ENCODE measurements at regions not wholly inside any gene's neighbourhood (a gene's known extent, or its start where the extent isn't known, plus 50 kb on each side); places are given as distances from the start of the nearest gene placed in this dataset.
"Not testable (repeated sequence)": the region's sequence is repeated elsewhere in the genome, so short reads cannot be mapped to it uniquely, and the experiment has no call there.

- 80% methylated on average over 15 of the region's 15 CpGs for WGBS
- Histone ChIP-seq H3K36me3 (ENCODE audit: insufficient read depth) (no peaks in the 10 kb centered on the region), H3K27ac (ENCODE audit: low read depth) (no peak overlapping the region), H3K4me3 (ENCODE audit: low read depth, low read length) (no peak overlapping the region), H3K4me1 (ENCODE audit: insufficient read depth) (no peaks in the 10 kb centered on the region)
- no peak for DNase-seq (ENCODE audit: extremely low spot score)
Observed at GRCh38 chr1:4062992-4063391, 162.9 kb upstream of the C1orf174 start.

GRCh38 chr1:4063516-4063915 lies 163.4 kb upstream of the C1orf174 start:
- Histone ChIP-seq H3K4me1 (ENCODE audit: insufficient read depth) (no peaks in the 10 kb centered on the region), H3K27ac (ENCODE audit: low read depth) (no peak overlapping the region), H3K36me3 (ENCODE audit: insufficient read depth) (no peaks in the 10 kb centered on the region), H3K4me3 (ENCODE audit: low read depth, low read length) (no peak overlapping the region)
- WGBS: 81% methylated on average over 7 of the region's 7 CpGs
- DNase-seq (ENCODE audit: extremely low spot score): no peak

- Histone ChIP-seq H3K4me3 (ENCODE audit: low read depth, low read length) (no peak overlapping the region), H3K36me3 (ENCODE audit: insufficient read depth) (no peaks in the 10 kb centered on the region), H3K27ac (ENCODE audit: low read depth) (no peak overlapping the region), H3K4me1 (ENCODE audit: insufficient read depth) (no peaks in the 10 kb centered on the region)
- DNase-seq (ENCODE audit: extremely low spot score): no peak
- 78% methylated on average over 7 of the region's 7 CpGs for WGBS
Observed at GRCh38 chr1:4064150-4064889, 164.2 kb upstream of the C1orf174 start.

- no peak for DNase-seq (ENCODE audit: extremely low spot score)
- H3K4me3 ChIP-seq (ENCODE audit: low read depth, low read length): no peak overlapping the region
- 88% methylated on average over 3 of the region's 3 CpGs for WGBS
- H3K27ac ChIP-seq (ENCODE audit: low read depth): no peak overlapping the region
- H3K36me3 ChIP-seq (ENCODE audit: insufficient read depth): no peaks in the 10 kb centered on the region
- no peaks in the 10 kb centered on the region for H3K4me1 ChIP-seq (ENCODE audit: insufficient read depth)
Observed at GRCh38 chr1:4066860-4067599, 167.0 kb upstream of the C1orf174 start.

GRCh38 chr1:4068076-4068475 lies 168.0 kb upstream of the C1orf174 start:
- H3K4me1 ChIP-seq (ENCODE audit: insufficient read depth): no peaks in the 10 kb centered on the region
- no peak for DNase-seq (ENCODE audit: extremely low spot score)
- WGBS: 69% methylated on average over 8 of the region's 8 CpGs

GRCh38 chr1:4071653-4072052 lies 171.6 kb upstream of the C1orf174 start:
- no peaks in the 10 kb centered on the region for H3K4me1 ChIP-seq (ENCODE audit: insufficient read depth)
- no peak for DNase-seq (ENCODE audit: extremely low spot score)
- no peak overlapping the region for H3K4me3 ChIP-seq (ENCODE audit: low read depth, low read length)
- H3K36me3 ChIP-seq (ENCODE audit: insufficient read depth): no peaks in the 10 kb centered on the region
- H3K27ac ChIP-seq (ENCODE audit: low read depth): no peak overlapping the region
- WGBS: 41% methylated on average over 6 of the region's 6 CpGs

More at GRCh38 chr1:4068076-4068475, 168.0 kb upstream of the C1orf174 start:
- no peaks in the 10 kb centered on the region for H3K36me3 ChIP-seq (ENCODE audit: insufficient read depth)
- no peak overlapping the region for H3K27ac ChIP-seq (ENCODE audit: low read depth)
- H3K4me3 ChIP-seq (ENCODE audit: low read depth, low read length): no peak overlapping the region

- 59% methylated on average over 14 of the region's 14 CpGs for WGBS
- no peak for DNase-seq (ENCODE audit: extremely low spot score)
- no peaks in the 10 kb centered on the region for H3K36me3 ChIP-seq (ENCODE audit: insufficient read depth)
Observed at GRCh38 chr1:4072481-4073153, 172.5 kb upstream of the C1orf174 start.

GRCh38 chr1:4075436-4076225 lies 175.6 kb upstream of the C1orf174 start:
- DNase-seq (ENCODE audit: extremely low spot score): no peak
- H3K36me3 ChIP-seq (ENCODE audit: insufficient read depth): no peaks in the 10 kb centered on the region
- no peaks in the 10 kb centered on the region for H3K4me1 ChIP-seq (ENCODE audit: insufficient read depth)
- H3K4me3 ChIP-seq (ENCODE audit: low read depth, low read length): no peak overlapping the region
- H3K27ac ChIP-seq (ENCODE audit: low read depth): no peak overlapping the region
- WGBS: 74% methylated on average over 8 of the region's 8 CpGs

More at GRCh38 chr1:4072481-4073153, 172.5 kb upstream of the C1orf174 start:
- H3K4me3 ChIP-seq (ENCODE audit: low read depth, low read length): no peak overlapping the region
- H3K27ac ChIP-seq (ENCODE audit: low read depth): no peak overlapping the region
- H3K4me1 ChIP-seq (ENCODE audit: insufficient read depth): no peaks in the 10 kb centered on the region

GRCh38 chr1:4076346-4076745 lies 176.3 kb upstream of the C1orf174 start:
- Histone ChIP-seq H3K36me3 (ENCODE audit: insufficient read depth) (no peaks in the 10 kb centered on the region), H3K4me1 (ENCODE audit: insufficient read depth) (no peaks in the 10 kb centered on the region), H3K4me3 (ENCODE audit: low read depth, low read length) (no peak overlapping the region), H3K27ac (ENCODE audit: low read depth) (no peak overlapping the region)
- WGBS: 76% methylated on average over 8 of the region's 8 CpGs
- no peak for DNase-seq (ENCODE audit: extremely low spot score)

- DNase-seq (ENCODE audit: extremely low spot score): not testable (repeated sequence)
Observed at GRCh38 chr1:4078091-4078962, 178.3 kb upstream of the C1orf174 start.

GRCh38 chr1:4079815-4080214 lies 179.7 kb upstream of the C1orf174 start:
- DNase-seq (ENCODE audit: extremely low spot score): no peak
- Histone ChIP-seq H3K4me3 (ENCODE audit: low read depth, low read length) (no peak overlapping the region), H3K36me3 (ENCODE audit: insufficient read depth) (no peaks in the 10 kb centered on the region), H3K4me1 (ENCODE audit: insufficient read depth) (no peaks in the 10 kb centered on the region), H3K27ac (ENCODE audit: low read depth) (no peak overlapping the region)
- WGBS: 77% methylated on average over 5 of the region's 5 CpGs

More at GRCh38 chr1:4078091-4078962, 178.3 kb upstream of the C1orf174 start:
- H3K27ac ChIP-seq (ENCODE audit: low read depth); H3K36me3 ChIP-seq (ENCODE audit: insufficient read depth); H3K4me1 ChIP-seq (ENCODE audit: insufficient read depth); H3K4me3 ChIP-seq (ENCODE audit: low read depth, low read length): not testable (repeated sequence)
- WGBS: 84% methylated on average over 24 of the region's 24 CpGs

- Histone ChIP-seq H3K4me3 (ENCODE audit: low read depth, low read length) (no peak overlapping the region), H3K36me3 (ENCODE audit: insufficient read depth) (no peaks in the 10 kb centered on the region), H3K4me1 (ENCODE audit: insufficient read depth) (no peaks in the 10 kb centered on the region), H3K27ac (ENCODE audit: low read depth) (no peak overlapping the region)
- 49% methylated on average over 23 of the region's 23 CpGs for WGBS
- no peak for DNase-seq (ENCODE audit: extremely low spot score)
Observed at GRCh38 chr1:4081806-4082711, 182.0 kb upstream of the C1orf174 start.

Measured in urinary bladder (tissue), 3 donors.